Heart left ventricle (tissue), 16 donors: ENCODE measurements at regions not wholly inside any gene's neighbourhood (a gene's known extent, or its start where the extent isn't known, plus 50 kb on each side); places are given as distances from the start of the nearest gene placed in this dataset.

ENCODE experiments used
- ATAC-seq, 4 donors: fragments of 200-7000 bp; cut with Tn5 transposase; one replicate each; pipeline ENCODE4 v1.9.1; 2020 to 2022; ENCODE audit warnings: moderate library complexity in 4 of 4, mild to moderate bottlenecking in 3 of 4, moderate number of reproducible peaks in 1 of 4
- DNase-seq, 5 donors: peaks; one replicate each; pipeline ENCODE4 v3.0.0-alpha.2; 2020
- H3K27ac ChIP-seq, 12 donors: fragments of 200-600 bp; sonication (generic) in 4 of 12; one replicate each; pipeline versions ENCODE4 v1.5.0 to v1.8.0; 2016 to 2022; ENCODE audit warnings: mild to moderate bottlenecking in 2 of 12
- H3K27me3 ChIP-seq, 9 donors: fragments of 200-600 bp; sonication (generic) in 2 of 9; one replicate each; pipeline versions ENCODE4 v1.5.1 to v1.8.0; 2016 to 2022; ENCODE audit warnings: mild to moderate bottlenecking in 3 of 9
- H3K36me3 ChIP-seq, 9 donors: fragments of 200-600 bp; sonication (generic) in 2 of 9; one replicate each; pipeline versions ENCODE4 v1.5.0 to v1.8.0; 2018 to 2022; ENCODE audit warnings: mild to moderate bottlenecking in 2 of 9
- H3K4me1 ChIP-seq, 12 donors: fragments of 200-600 bp; sonication (generic) in 4 of 12; one replicate each; pipeline versions ENCODE4 v1.5.0 to v1.8.0; 2016 to 2022; ENCODE audit warnings: mild to moderate bottlenecking in 3 of 12
- H3K4me3 ChIP-seq, 12 donors: fragments of 200-600 bp; sonication (generic) in 4 of 12; one replicate each; pipeline versions ENCODE4 v1.5.0 to v1.8.0; 2017 to 2022; ENCODE audit warnings: mild to moderate bottlenecking in 9 of 12, moderate library complexity in 4 of 12
- H3K9me3 ChIP-seq, 12 donors: fragments of 200-600 bp; sonication (generic) in 4 of 12; one replicate each; pipeline versions ENCODE4 v1.5.0 to v1.8.0; 2016 to 2022; ENCODE audit warnings: mild to moderate bottlenecking in 1 of 12
- POLR2A ChIP-seq, 2 donors: fragments of 450-650 bp; IDR thresholded peaks; one replicate each; pipeline ENCODE4 v1.6.1; 2017; ENCODE audit warnings: antibody characterized with exemption in 2 of 2, mild to moderate bottlenecking in 2 of 2, moderate library complexity in 2 of 2
- WGBS, 4 donors: extraction: QIAGEN DNeasy Blood & Tissue Kit in 2 of 4; methylation state at CpG; one replicate each; pipeline versions ENCODE4 v1.1.5 to v1.1.7; 2013 to 2018; 5-methylcytosine and 5-hydroxymethylcytosine counted together
- intact Hi-C, 10 donors: fragments of 100-400 bp; cut with DNase I; formaldehyde crosslinking; loops; one replicate each; pipeline versions ENCODE4 v1.11.1 to v1.14.2; 2022
- TF ChIP-seq, protein P1 (sequence below), 12 donors: fragments of 200-600 bp; sonication (generic) in 4 of 12; IDR thresholded peaks; one replicate each; pipeline versions ENCODE4 v1.5.0 to v1.8.0; 2018 to 2022; ENCODE audit warnings: antibody characterized with exemption in 12 of 12, mild to moderate bottlenecking in 5 of 12
- donor health status: ischemic (EF 13 %, LVEDD 7.1; RV severe dilation, severe dysfunction).
- donor health status: healthy with polysubstance abuse.
- donor health status: DM: no; HTN: yes; CAD: no.
- donor health status: DM: no; HTN: no; CAD: no.
- donor health status: ischemic (EF 25% LVEDD 6.9; RV normal size, moderate dysfunction).
- donor health status: ischemic (EF 25% LVEDD 5.7; RV mildly dilated, moderate dysfunction).
- donor health status: healthy.
- donor health status: DM: yes; HTN: yes; CAD: no.
- donor health status: ischemic (EF 35%, LVEDD 5.7; RV mildly dilated, moderate dysfunction).
- donor health status: nonischemic (EF 11% LVEDD 7.7; RV severe dilation, severe dysfunction).
- donor health status: DM: yes; HTN: yes; CAD: no.
- donor health status: PGD.
- donor health status: ischemic (EF 29% LVEDD 5.4; RV normal size, mild dysfunction).
- donor health status: nonischemic (EF 23%, LVEDD 6.1; RV moderate dilation, normal function).

- intact Hi-C loops, result no loop called here
- 87 to 100% (median 93%) methylated on average over 1 of the region's 1 CpG for WGBS, 4 donors
- no peaks in the 10 kb centered on the region for H3K27me3 ChIP-seq
Measured at GRCh38 chr2:76050196-76050595, 339.5 kb upstream of the GCFC2 start.

DNA sequence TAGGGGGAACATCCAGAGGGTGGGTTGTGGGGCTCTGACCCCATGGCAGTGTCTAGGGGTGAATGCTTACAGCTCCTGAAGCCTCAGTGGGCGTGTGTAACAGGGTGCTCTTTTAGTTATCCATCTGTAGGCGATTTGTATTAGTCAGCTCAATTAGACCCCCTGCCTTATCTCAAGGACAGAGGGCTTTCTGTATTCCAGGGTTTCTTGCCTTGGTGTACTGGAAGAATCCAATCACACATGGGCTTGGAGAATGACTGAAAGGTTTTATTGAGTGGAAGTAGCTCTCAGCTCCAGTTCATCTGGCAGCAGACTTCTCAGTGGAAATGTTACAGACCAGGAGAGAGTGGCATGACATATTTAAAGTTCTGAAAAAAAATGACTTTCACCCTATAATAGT, 334.0 kb upstream of the GCFC2 start:
- ATAC-seq, result no peak
- no peak overlapping the region for H3K27ac ChIP-seq
- H3K27me3 ChIP-seq, result no peaks in the 10 kb centered on the region
- no peak for DNase-seq
- intact Hi-C loops, result no loop called here
- no peaks in the 10 kb centered on the region for H3K36me3 ChIP-seq
- no peaks in the 10 kb centered on the region for H3K4me1 ChIP-seq
- H3K4me3 ChIP-seq, result no peak overlapping the region
- peaks cover 0 to 14% (median 0%) of the 10 kb centered on the region in 12 donors for H3K9me3 ChIP-seq
- no peak for TF ChIP-seq POLR2A (IDR thresholded peaks at IDR 0.05)
- 32 to 46% (median 44%) methylated on average over 2 of the region's 2 CpGs for WGBS, 4 donors

More at GRCh38 chr2:76050196-76050595, 339.5 kb upstream of the GCFC2 start:
- TF ChIP-seq, protein P1, sequence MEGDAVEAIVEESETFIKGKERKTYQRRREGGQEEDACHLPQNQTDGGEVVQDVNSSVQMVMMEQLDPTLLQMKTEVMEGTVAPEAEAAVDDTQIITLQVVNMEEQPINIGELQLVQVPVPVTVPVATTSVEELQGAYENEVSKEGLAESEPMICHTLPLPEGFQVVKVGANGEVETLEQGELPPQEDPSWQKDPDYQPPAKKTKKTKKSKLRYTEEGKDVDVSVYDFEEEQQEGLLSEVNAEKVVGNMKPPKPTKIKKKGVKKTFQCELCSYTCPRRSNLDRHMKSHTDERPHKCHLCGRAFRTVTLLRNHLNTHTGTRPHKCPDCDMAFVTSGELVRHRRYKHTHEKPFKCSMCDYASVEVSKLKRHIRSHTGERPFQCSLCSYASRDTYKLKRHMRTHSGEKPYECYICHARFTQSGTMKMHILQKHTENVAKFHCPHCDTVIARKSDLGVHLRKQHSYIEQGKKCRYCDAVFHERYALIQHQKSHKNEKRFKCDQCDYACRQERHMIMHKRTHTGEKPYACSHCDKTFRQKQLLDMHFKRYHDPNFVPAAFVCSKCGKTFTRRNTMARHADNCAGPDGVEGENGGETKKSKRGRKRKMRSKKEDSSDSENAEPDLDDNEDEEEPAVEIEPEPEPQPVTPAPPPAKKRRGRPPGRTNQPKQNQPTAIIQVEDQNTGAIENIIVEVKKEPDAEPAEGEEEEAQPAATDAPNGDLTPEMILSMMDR (IDR thresholded peaks at IDR 0.05), result no peak
- no peak for TF ChIP-seq POLR2A (IDR thresholded peaks at IDR 0.05)
- Histone ChIP-seq H3K9me3 (peaks cover 0 to 21% (median under 1%) of the 10 kb centered on the region in 12 donors), H3K27ac (no peak overlapping the region), H3K4me3 (no peak overlapping the region), H3K4me1 (no peaks in the 10 kb centered on the region), H3K36me3 (no peaks in the 10 kb centered on the region)
- DNase-seq (no peak), ATAC-seq (no peak)

GRCh38 chr2:76039505-76039904, 328.8 kb upstream of the GCFC2 start:
- Histone ChIP-seq H3K9me3 (peaks cover 0 to 7% (median 0%) of the 10 kb centered on the region in 12 donors), H3K27ac (no peak overlapping the region), H3K4me3 (no peak overlapping the region), H3K36me3 (no peaks in the 10 kb centered on the region), H3K27me3 (no peaks in the 10 kb centered on the region), H3K4me1 (no peaks in the 10 kb centered on the region)
- TF ChIP-seq POLR2A (IDR thresholded peaks at IDR 0.05), result no peak
- DNase-seq (no peak), ATAC-seq (no peak)
- intact Hi-C loops, result no loop called here

DNA sequence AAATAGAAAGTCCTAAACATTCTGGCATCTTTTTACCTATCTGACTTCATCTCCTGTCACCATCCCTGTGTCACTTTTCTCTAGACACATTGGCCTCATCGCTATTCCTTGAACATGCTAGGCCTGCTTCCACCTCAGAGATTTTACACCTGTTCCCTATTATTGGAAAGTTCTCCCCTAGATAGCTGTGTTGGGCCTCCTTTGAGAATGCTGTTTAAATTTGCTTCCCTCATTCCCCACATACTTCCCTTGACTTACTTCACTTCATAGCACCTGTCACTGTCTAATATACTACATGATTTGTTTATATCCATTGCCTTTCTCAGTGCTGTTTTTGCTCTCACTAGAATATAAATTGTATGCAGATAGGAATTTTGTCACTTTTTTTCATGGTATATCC, 317.0 kb upstream of the GCFC2 start:
- no peaks in the 10 kb centered on the region for H3K27me3 ChIP-seq
- no peak overlapping the region for H3K27ac ChIP-seq
- no peaks in the 10 kb centered on the region for H3K4me1 ChIP-seq
- intact Hi-C loops, result no loop called here
- no peaks in the 10 kb centered on the region for H3K36me3 ChIP-seq
- WGBS, 4 donors, result 85 to 96% (median 91%) methylated on average over 1 of the region's 1 CpG
- H3K4me3 ChIP-seq, result no peak overlapping the region
- DNase-seq (no peak), ATAC-seq (no peak)
- H3K9me3 ChIP-seq, result peaks cover 0 to 40% (median 15%) of the 10 kb centered on the region in 12 donors
- TF ChIP-seq POLR2A (IDR thresholded peaks at IDR 0.05), result no peak
- TF ChIP-seq, protein P1 (IDR thresholded peaks at IDR 0.05), result no peak

GRCh38 chr2:76019128-76019527, 308.4 kb upstream of the GCFC2 start:
- H3K4me1 ChIP-seq, result no peaks in the 10 kb centered on the region
- no peaks in the 10 kb centered on the region for H3K27me3 ChIP-seq
- H3K36me3 ChIP-seq, result no peaks in the 10 kb centered on the region
- TF ChIP-seq, protein P1 (IDR thresholded peaks at IDR 0.05), result no peak
- TF ChIP-seq POLR2A (IDR thresholded peaks at IDR 0.05), result no peak
- H3K4me3 ChIP-seq, result no peak overlapping the region
- H3K9me3 ChIP-seq, result no peaks in the 10 kb centered on the region
- no peak overlapping the region for H3K27ac ChIP-seq
- WGBS, 4 donors, result 26 to 37% (median 29%) methylated on average over 2 of the region's 2 CpGs
- DNase-seq (no peak), ATAC-seq (no peak)
- intact Hi-C loops, result no loop called here
